HS-27A (cell line): ENCODE measurements at regions not wholly inside any gene's neighbourhood (a gene's known extent, or its start where the extent isn't known, plus 50 kb on each side); places are given as distances from the start of the nearest gene placed in this dataset.
A peak's percentile ranks its signal among the peaks of the same experiment; 100 is the strongest.
"Not testable (repeated sequence)": the region's sequence is repeated elsewhere in the genome, so short reads cannot be mapped to it uniquely, and the experiment has no call there.

Experiments used
- DNase-seq: peaks from one replicate; pipeline ENCODE4 v3.0.0-alpha.2; 2012; ENCODE audit warnings: low read depth, missing footprints

- DNase-seq: no peak
These were observed 401.4 kb upstream of the NAALADL2 start for GRCh38 chr3:174457758-174458157.

- DNase-seq: no peak
These were observed 398.3 kb upstream of the NAALADL2 start for GRCh38 chr3:174460831-174461230.

- DNase-seq: no peak
These were observed 396.2 kb upstream of the NAALADL2 start for GRCh38 chr3:174462916-174463315.

GRCh38 chr3:174465177-174465576 lies 394.0 kb upstream of the NAALADL2 start:
- no peak for DNase-seq

- no peak for DNase-seq
These were observed 392.6 kb upstream of the NAALADL2 start for GRCh38 chr3:174466471-174467054.

- no peak for DNase-seq
These were observed 381.6 kb upstream of the NAALADL2 start for GRCh38 chr3:174477491-174477890.

GRCh38 chr3:174480767-174481166 lies 378.4 kb upstream of the NAALADL2 start:
- DNase-seq: no peak

GRCh38 chr3:174482541-174482940 lies 376.6 kb upstream of the NAALADL2 start:
- DNase-seq: no peak

GRCh38 chr3:174483254-174483653 lies 375.9 kb upstream of the NAALADL2 start:
- DNase-seq: no peak

- DNase-seq: not testable (repeated sequence)
These were observed 375.3 kb upstream of the NAALADL2 start for GRCh38 chr3:174483856-174484255.

GRCh38 chr3:174488527-174488926 lies 370.6 kb upstream of the NAALADL2 start:
- DNase-seq: no peak

- no peak for DNase-seq
These were observed 363.8 kb upstream of the NAALADL2 start for GRCh38 chr3:174495311-174495710.

GRCh38 chr3:174495928-174496327 lies 363.2 kb upstream of the NAALADL2 start:
- DNase-seq: no peak

- no peak for DNase-seq
These were observed 360.5 kb upstream of the NAALADL2 start for GRCh38 chr3:174498638-174499037.

GRCh38 chr3:174505266-174505665 lies 353.9 kb upstream of the NAALADL2 start:
- DNase-seq: no peak

- no peak for DNase-seq
These were observed 334.9 kb upstream of the NAALADL2 start for GRCh38 chr3:174524203-174524602.

- no peak for DNase-seq
These were observed 329.8 kb upstream of the NAALADL2 start for GRCh38 chr3:174529298-174529697.

GRCh38 chr3:174531262-174531982 lies 327.7 kb upstream of the NAALADL2 start:
- no peak for DNase-seq

GRCh38 chr3:174532216-174532615 lies 326.9 kb upstream of the NAALADL2 start:
- DNase-seq: no peak

GRCh38 chr3:174532776-174533175 lies 326.4 kb upstream of the NAALADL2 start:
- DNase-seq: no peak

- peak; percentile 15 for DNase-seq
These were observed 325.8 kb upstream of the NAALADL2 start for GRCh38 chr3:174533286-174533685.

GRCh38 chr3:174536319-174536718 lies 322.8 kb upstream of the NAALADL2 start:
- DNase-seq: no peak

- DNase-seq: no peak
These were observed 321.0 kb upstream of the NAALADL2 start for GRCh38 chr3:174538151-174538550.
